NCI-H526 treated with DMSO at 0.1 percent for 48 hours (cell line): ENCODE measurements at regions not wholly inside any gene's neighbourhood (a gene's known extent, or its start where the extent isn't known, plus 50 kb on each side); places are given as distances from the start of the nearest gene placed in this dataset.
"Not testable (repeated sequence)": the region's sequence is repeated elsewhere in the genome, so short reads cannot be mapped to it uniquely, and the experiment has no call there.

Experiments used
- DNase-seq: peaks from one replicate; lab custom pipeline; 2025; lab: John Stamatoyannopoulos, UW

- no peak for DNase-seq
These were observed 413.4 kb upstream of the ADAMTS5 start for GRCh38 chr21:27380303-27380702.

- no peak for DNase-seq
These were observed 412.5 kb upstream of the ADAMTS5 start for GRCh38 chr21:27379354-27379753.

- DNase-seq: no peak
These were observed 405.5 kb upstream of the ADAMTS5 start for GRCh38 chr21:27372381-27372780.

- DNase-seq: no peak
These were observed 405.1 kb upstream of the ADAMTS5 start for GRCh38 chr21:27371975-27372331.

- DNase-seq: no peak
These were observed 404.5 kb upstream of the ADAMTS5 start for GRCh38 chr21:27371115-27371974.

GRCh38 chr21:27369978-27370571 is 403.2 kb upstream of the ADAMTS5 start:
- DNase-seq: no peak

- no peak for DNase-seq
These were observed 402.3 kb upstream of the ADAMTS5 start for GRCh38 chr21:27369234-27369633.

- DNase-seq: no peak
These were observed 399.9 kb upstream of the ADAMTS5 start for GRCh38 chr21:27366646-27367235.

- DNase-seq: no peak
These were observed 399.1 kb upstream of the ADAMTS5 start for GRCh38 chr21:27366036-27366435.

- no peak for DNase-seq
These were observed 398.5 kb upstream of the ADAMTS5 start for GRCh38 chr21:27365394-27365793.

- no peak for DNase-seq
These were observed 397.0 kb upstream of the ADAMTS5 start for GRCh38 chr21:27363719-27364477.

GRCh38 chr21:27362249-27362648 is 395.4 kb upstream of the ADAMTS5 start:
- DNase-seq: no peak

- no peak for DNase-seq
These were observed 392.3 kb upstream of the ADAMTS5 start for GRCh38 chr21:27359141-27359540.

GRCh38 chr21:27352885-27353284 is 386.0 kb upstream of the ADAMTS5 start:
- DNase-seq: no peak

- no peak for DNase-seq
These were observed 379.2 kb upstream of the ADAMTS5 start for GRCh38 chr21:27346041-27346448.

GRCh38 chr21:27339902-27340301 is 373.0 kb upstream of the ADAMTS5 start:
- DNase-seq: no peak

GRCh38 chr21:27338007-27338406 is 371.1 kb upstream of the ADAMTS5 start:
- DNase-seq: not testable (repeated sequence)

GRCh38 chr21:27333096-27333495 is 366.2 kb upstream of the ADAMTS5 start:
- no peak for DNase-seq

- DNase-seq: no peak
These were observed 362.5 kb upstream of the ADAMTS5 start for GRCh38 chr21:27329255-27329851.

GRCh38 chr21:27326301-27326700 is 359.4 kb upstream of the ADAMTS5 start:
- peak; percentile 13 for DNase-seq

GRCh38 chr21:27323331-27323730 is 356.4 kb upstream of the ADAMTS5 start:
- no peak for DNase-seq

- DNase-seq: no peak
These were observed 354.9 kb upstream of the ADAMTS5 start for GRCh38 chr21:27321791-27322190.
